ENCODE measurements at regions not wholly inside any gene's neighbourhood (a gene's known extent, or its start where the extent isn't known, plus 50 kb on each side); places are given as distances from the start of the nearest gene placed in this dataset.

GRCh38 chr13:86569974-86570373 is 770.8 kb upstream of the SLITRK6 start:
- H3K56ac ChIP-seq (ENCODE audit: insufficient read length, low read depth, low read length), result no peak overlapping the region
- H3K27ac Mint-ChIP-seq, result no peak overlapping the region

More at GRCh38 chr13:86569974-86570373, 770.8 kb upstream of the SLITRK6 start:
- H3K79me2 ChIP-seq (ENCODE audit: insufficient read depth, low read length), result no peaks in the 10 kb centered on the region
- no peaks in the 10 kb centered on the region for H3K27me3 Mint-ChIP-seq (ENCODE audit: low read depth)
- H3K9me3 Mint-ChIP-seq, result no peaks in the 10 kb centered on the region
- H3K4me3 Mint-ChIP-seq, result no peak overlapping the region
- no peak overlapping the region for H4K91ac ChIP-seq (ENCODE audit: insufficient read length, low read depth, low read length)
- H3K23ac ChIP-seq (ENCODE audit: insufficient read length, low read depth, low read length), result no peak overlapping the region
- H3K9ac ChIP-seq (ENCODE audit: extremely low read depth, insufficient read length, low read length), result no peak overlapping the region
- H4K8ac ChIP-seq (replicated peaks; ENCODE audit: insufficient read length, low read depth, low read length), result no peak overlapping the region
- H4K20me1 ChIP-seq (ENCODE audit: control insufficient read depth, insufficient read depth, insufficient read length), result no peaks in the 10 kb centered on the region
- H3K79me1 ChIP-seq (ENCODE audit: insufficient read depth, low read depth, low read length, poor library complexity, severe bottlenecking), result no peaks in the 10 kb centered on the region
- no peaks in the 10 kb centered on the region for H3K9me3 ChIP-seq (ENCODE audit: control insufficient read depth, low read depth, low read length)
- H3K4me2 ChIP-seq (ENCODE audit: insufficient read depth, insufficient read length, low read length), result no peak overlapping the region
- no peak overlapping the region for H2BK5ac ChIP-seq (ENCODE audit: insufficient read length, low read length)
- H4K5ac ChIP-seq (ENCODE audit: insufficient read length, low read depth, low read length), result no peak overlapping the region
- no peak overlapping the region for H3K27ac ChIP-seq (ENCODE audit: insufficient read length, low read depth, low read length)
- no peak overlapping the region for H2AFZ ChIP-seq (ENCODE audit: low read length)
- H2BK12ac ChIP-seq (ENCODE audit: insufficient read length, low read depth, low read length), result no peak overlapping the region
- no peaks in the 10 kb centered on the region for H3K36me3 Mint-ChIP-seq (ENCODE audit: insufficient read depth in 1 of 3, low read depth in 3 of 3)
- no peak overlapping the region for H3T11ph ChIP-seq (ENCODE audit: low read length)
- H2BK15ac ChIP-seq (ENCODE audit: low read depth, low read length), result no peak overlapping the region
- H2BK20ac ChIP-seq (ENCODE audit: low read depth, low read length, poor library complexity, severe bottlenecking), result no peak overlapping the region
- no peaks in the 10 kb centered on the region for H3K23me2 ChIP-seq (ENCODE audit: insufficient read length, low read depth, low read length, poor library complexity, severe bottlenecking)
- no peaks in the 10 kb centered on the region for H3K27me3 ChIP-seq (ENCODE audit: insufficient read depth, low read length)
- no peaks in the 10 kb centered on the region for H3K4me1 ChIP-seq (ENCODE audit: insufficient read depth, low read length)
- H2BK120ac ChIP-seq (ENCODE audit: low read depth, low read length, poor library complexity, severe bottlenecking), result no peak overlapping the region
- H3K14ac ChIP-seq (ENCODE audit: insufficient read depth, low read length), result no peak overlapping the region
- TF ChIP-seq CTCF (conservative IDR thresholded peaks at IDR 0.05), result no peak
- H3K4me1 Mint-ChIP-seq, result peaks cover 0 to 2% of the 10 kb centered on the region in 2 experiments; a peak in 1 of 4 replicates
- H2AK5ac ChIP-seq (ENCODE audit: insufficient read length, low read length), result no peak overlapping the region
- H3K18ac ChIP-seq (ENCODE audit: insufficient read length, low read depth, low read length), result no peak overlapping the region
- DNase-seq, result no peak
- H3K4ac ChIP-seq (ENCODE audit: low read depth, low read length), result no peak overlapping the region

All from H9 (cell line).